Inflammatory macrophage treated with lipopolysaccharide for 1 hour (primary cell): ENCODE measurements at regions not wholly inside any gene's neighbourhood (a gene's known extent, or its start where the extent isn't known, plus 50 kb on each side); places are given as distances from the start of the nearest gene placed in this dataset.

Experiments
- DNase-seq, 2 donors: peaks; one replicate each; pipeline ENCODE4 v3.0.0-alpha.2; 2020 to 2022

GRCh38 chr9:126225611-126226609 lies 100.7 kb upstream of the MVB12B start:
- DNase-seq: no peak

GRCh38 chr9:126226991-126227936 lies 99.4 kb upstream of the MVB12B start:
- DNase-seq: no peak

- DNase-seq: no peak
These were observed 98.4 kb upstream of the MVB12B start for GRCh38 chr9:126228111-126228780.

- peak; percentile 41 to 81 for DNase-seq
These were observed 97.7 kb upstream of the MVB12B start for GRCh38 chr9:126228781-126229444.

GRCh38 chr9:126229501-126229900 lies 97.1 kb upstream of the MVB12B start:
- no peak for DNase-seq

GRCh38 chr9:126230692-126231091 lies 95.9 kb upstream of the MVB12B start:
- DNase-seq: no peak

GRCh38 chr9:126232461-126232860 lies 94.2 kb upstream of the MVB12B start:
- DNase-seq: no peak

- DNase-seq: no peak
These were observed 93.5 kb upstream of the MVB12B start for GRCh38 chr9:126233175-126233574.

- DNase-seq: no peak
These were observed 92.6 kb upstream of the MVB12B start for GRCh38 chr9:126233913-126234525.

- DNase-seq: no peak
These were observed 91.8 kb upstream of the MVB12B start for GRCh38 chr9:126234681-126235335.

- no peak for DNase-seq
These were observed 91.0 kb upstream of the MVB12B start for GRCh38 chr9:126235336-126236243.

GRCh38 chr9:126236273-126236672 lies 90.4 kb upstream of the MVB12B start:
- no peak for DNase-seq

GRCh38 chr9:126238415-126238814 lies 88.2 kb upstream of the MVB12B start:
- no peak for DNase-seq

- no peak for DNase-seq
These were observed 87.1 kb upstream of the MVB12B start for GRCh38 chr9:126239515-126239914.

GRCh38 chr9:126240835-126241234 lies 85.8 kb upstream of the MVB12B start:
- DNase-seq: no peak

- DNase-seq: no peak
These were observed 77.9 kb upstream of the MVB12B start for GRCh38 chr9:126248680-126249079.

- DNase-seq: peak in 1 of 2 donors; percentile 2
These were observed 64.9 kb upstream of the MVB12B start for GRCh38 chr9:126261584-126262356.

- no peak for DNase-seq
These were observed 63.9 kb upstream of the MVB12B start for GRCh38 chr9:126262738-126263137.

GRCh38 chr9:126270556-126270955 lies 56.1 kb upstream of the MVB12B start:
- no peak for DNase-seq
